NCI-H2029 (cell line): ENCODE measurements at regions not wholly inside any gene's neighbourhood (a gene's known extent, or its start where the extent isn't known, plus 50 kb on each side); places are given as distances from the start of the nearest gene placed in this dataset.
A peak's percentile ranks its signal among the peaks of the same experiment; 100 is the strongest.
"Not testable (repeated sequence)": the region's sequence is repeated elsewhere in the genome, so short reads cannot be mapped to it uniquely, and the experiment has no call there.

Experiments used
- DNase-seq: peaks from one replicate; lab custom pipeline; 2025; lab: John Stamatoyannopoulos, UW

DNA sequence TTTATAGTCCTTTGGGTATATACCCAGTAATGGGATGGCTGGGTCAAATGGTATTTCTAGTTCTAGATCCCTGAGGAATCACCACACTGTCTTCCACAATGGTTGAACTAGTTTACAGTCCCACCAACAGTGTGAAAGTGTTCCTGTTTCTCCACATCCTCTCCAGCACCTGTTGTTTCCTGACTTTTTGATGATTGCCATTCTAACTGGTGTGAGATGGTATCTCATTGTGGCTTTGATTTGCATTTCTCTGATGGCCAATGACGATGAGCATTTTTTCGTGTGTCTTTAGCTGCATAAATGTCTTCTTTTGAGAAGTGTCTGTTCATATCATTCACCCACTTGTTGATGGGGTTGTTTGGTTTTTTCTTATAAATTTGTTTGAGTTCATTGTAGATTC, 612.5 kb upstream of the SGCD start:
- not testable (repeated sequence) for DNase-seq

DNA sequence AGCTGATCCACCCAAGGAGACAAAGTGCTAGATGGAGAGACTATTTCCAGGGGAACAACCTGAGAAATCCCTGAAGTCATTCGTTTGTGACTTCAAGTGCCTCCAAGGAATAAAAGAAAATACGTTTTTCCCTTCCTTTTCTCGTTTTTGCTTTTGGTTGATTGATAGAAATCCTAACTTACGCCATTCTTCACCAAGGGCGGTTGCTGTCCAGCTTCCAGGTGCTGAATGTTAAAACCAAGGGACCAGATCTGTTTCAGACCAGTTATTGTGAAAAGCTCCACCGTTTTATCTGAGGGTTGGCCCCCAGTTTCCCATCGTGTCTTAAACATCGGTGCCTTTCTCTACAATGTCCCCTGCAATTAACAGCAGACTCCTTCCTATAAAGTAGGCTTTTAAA, 600.7 kb upstream of the SGCD start:
- no peak for DNase-seq

DNA sequence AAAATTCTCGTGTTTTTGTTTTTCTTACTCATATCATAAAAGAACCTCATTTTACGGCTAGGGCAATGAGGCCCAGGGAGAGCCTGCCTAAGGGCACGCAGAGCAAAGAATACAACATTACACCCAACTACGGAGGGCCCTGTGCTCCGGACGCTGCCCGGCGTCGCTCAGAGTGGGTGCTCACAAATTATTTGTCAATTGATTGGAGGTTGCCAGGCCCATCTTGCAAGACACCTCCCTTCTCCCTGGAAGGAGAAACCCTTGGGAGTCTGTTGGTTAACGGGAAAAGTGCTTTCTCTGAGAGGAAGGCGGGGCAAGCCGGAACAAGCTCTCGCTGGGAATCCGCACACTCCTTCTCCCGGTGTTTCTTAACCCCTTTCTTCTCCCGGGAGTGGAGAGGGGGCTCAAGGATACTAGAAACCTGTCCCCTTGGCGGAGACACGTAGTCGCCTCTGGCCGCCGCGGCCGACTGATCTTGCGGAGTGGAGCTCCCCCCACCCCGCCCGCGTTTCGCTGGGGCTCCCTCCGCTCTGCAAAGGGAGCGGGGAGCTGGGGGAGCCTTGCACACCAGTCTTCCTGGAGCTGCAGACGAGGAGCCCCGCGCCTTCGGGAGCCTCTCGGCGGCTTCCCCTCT, 599.3 kb upstream of the SGCD start:
- DNase-seq = no peak

DNA sequence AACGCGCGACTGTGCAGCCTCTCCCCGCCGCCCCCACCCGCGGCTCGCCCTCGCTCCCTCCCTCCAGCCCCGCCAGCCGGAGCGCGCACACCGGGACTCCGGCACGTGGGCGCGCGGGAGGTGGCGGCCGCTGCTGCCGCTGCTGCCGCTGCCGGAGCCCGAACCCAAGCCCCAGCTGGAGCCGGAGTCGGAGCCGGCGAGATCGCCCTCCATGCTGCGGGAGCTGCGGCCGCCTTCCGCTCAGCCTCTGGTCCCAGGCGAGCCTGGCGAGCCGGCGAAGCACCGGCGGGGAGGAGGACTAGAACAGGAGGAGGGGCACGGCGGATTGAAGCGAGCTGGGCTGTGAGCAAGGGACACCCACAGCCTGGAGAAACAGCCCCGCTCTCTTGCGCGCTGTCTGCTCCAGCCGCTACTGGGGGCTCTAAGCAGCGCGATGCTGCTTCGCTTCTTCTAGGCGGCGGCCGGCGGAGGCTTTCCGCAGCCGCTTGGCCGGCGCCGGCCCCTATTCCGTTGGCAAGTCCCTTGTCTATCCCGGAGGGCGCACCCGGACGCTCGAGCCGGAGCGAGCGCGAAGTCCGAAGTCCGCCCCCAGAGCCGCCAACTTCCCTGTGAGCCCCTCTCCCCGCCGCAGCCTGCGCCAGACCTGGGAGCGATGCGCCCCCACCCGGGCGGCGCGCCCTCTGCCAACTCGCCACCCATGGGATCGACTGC, 598.7 kb upstream of the SGCD start:
- DNase-seq = peak; percentile 59

DNA sequence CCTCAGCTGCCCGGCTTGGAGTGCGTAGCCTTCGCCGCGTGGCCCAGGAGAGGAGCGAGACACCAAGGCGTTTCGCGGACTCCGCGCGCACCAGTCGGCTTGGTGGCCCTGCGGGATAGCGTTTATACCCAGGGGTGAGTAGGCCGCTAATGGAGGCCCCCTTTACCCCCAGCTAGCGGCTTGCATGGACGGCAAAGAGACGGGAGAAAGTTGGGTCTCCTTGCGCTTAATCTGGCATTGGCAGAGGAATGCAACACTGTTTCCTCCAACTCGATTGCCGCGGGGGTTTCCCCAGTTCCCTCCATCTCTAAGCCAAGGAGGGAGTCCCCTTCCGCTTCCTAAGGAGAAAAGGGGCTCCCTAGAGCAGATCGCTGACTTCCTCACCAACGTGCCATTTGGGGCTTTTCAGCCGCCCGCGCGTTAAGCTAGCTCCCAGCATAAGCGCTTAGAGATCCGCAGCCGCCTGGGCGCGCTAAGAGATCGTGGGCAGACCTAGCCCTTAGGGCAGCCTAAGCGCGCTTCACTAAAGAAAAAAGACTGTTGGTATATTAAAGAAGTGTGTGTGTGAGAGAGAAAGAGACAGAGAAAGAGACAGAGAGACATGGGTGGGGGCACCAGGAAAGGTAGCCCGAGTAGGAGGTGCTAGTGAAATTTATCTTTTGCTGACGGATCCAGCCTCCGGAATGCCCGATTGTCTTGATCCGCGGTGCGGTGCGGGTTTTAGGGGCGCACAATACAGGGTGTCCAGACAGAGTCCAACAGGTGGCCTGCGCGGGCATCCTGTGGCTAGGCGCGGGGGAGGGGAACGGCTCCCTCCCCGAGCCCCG, 597.9 kb upstream of the SGCD start:
- DNase-seq = peak; percentile 34

DNA sequence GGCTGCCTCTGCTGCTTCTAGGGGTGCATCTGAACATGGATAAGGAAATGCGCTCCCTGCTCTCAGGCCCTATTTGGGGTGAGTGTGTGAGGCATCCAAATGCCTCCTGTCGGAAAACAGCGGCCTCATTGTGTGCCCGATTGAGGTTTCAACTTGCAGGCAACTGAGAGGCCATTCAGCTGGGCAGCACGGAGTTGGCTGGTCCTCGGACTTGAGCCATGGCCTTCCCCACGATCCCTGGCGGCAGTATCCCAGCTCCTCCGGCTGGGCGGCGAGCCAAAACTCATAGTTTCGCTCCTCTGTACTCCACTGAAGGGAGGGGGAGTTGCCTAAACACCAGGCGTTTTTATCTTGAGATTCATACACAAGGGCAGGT, 597.3 kb upstream of the SGCD start:
- DNase-seq = peak; percentile 33

DNA sequence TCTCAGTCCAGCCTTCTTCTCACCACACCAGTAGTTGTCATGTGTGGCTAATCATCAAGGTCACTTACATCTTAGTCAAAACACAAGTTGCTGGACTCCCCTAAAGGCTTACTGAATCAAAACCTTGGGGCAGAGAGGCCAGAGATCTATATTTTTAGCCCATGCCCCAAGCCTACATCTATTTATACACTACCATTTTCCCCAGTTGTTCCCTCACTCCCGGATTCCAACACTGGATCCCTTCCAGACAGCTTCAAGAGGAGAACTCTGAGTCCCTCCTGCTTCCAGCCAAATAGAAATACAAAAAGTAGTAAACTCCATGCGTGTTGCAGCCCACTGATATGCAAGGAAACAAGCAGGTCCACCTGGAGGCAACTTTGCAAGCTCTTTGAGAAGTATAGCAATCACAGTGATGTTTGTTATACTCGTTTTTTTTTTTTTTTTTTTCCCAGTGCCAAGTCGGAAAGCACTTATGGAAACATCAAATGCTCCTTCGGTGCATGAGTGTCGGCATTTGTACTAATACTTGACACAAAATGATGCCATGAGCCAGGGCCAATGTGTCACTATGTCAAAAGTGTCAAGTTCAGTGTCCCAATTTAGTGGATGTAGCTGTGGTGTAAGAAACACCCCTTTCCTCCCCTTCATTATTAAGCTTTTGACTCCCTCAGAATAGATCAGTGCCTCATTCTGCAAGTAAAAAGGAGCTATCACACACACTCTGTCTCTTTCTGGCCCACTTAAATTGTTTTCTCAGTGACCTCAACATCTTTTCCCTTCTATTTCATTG, 594.2 kb upstream of the SGCD start:
- DNase-seq = no peak

DNA sequence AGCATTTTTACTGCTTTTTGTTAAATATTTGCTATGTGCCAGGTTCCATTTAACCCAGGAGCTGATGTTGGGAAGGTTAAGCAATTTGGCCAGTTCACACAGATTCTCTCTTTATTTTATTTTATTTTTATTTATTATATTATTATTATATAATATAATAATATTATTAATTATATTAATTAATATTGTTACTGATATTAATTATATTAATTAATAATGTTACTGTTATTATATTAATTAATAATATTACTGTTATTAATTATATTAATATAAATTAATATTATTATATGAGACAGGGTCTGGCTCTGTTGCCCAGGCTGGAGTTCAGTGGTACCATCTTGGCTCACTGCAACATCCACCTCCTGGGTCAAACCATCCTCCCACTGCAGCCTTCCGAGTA, 593.0 kb upstream of the SGCD start:
- no peak for DNase-seq

DNA sequence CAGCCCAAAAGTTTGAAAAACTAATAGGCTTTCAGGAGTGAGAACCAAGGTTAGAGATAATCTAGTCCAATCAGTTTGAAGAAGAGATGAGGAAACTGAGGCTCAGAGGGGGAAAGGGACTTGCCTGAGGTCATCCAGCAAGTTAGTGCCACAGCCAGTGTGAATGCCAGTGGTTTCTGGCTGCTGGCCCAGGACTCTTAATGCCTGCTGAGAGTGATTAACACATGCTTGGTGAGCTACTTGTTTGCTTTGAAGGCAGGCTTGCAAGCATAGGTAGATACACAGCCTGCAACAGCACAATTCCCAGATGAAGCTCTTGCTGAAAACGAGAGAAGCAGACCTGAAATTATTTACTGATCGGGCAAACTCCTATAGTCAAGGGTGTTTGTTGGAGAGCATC, 591.6 kb upstream of the SGCD start:
- peak; percentile 81 for DNase-seq

DNA sequence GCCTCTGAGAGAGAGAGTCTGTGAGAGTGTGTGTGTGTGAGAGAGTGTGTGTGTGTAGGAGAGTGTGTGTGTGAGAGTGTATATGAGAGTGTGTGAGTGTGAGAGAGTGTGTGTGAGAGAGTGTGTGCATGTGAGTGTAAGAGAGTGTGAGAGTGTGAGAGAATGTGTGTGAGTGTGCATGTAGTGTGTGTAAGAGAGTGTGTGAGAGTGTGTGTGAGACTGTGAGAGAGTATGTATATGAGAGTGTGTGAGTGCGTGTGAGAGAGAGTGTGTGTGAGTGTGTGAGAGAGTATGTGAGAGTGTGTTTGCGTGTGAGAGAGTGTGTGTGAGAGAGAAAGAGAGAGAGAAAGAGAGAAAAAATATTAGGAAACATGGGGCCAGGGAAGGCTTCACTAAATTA, 588.3 kb upstream of the SGCD start:
- DNase-seq = no peak

DNA sequence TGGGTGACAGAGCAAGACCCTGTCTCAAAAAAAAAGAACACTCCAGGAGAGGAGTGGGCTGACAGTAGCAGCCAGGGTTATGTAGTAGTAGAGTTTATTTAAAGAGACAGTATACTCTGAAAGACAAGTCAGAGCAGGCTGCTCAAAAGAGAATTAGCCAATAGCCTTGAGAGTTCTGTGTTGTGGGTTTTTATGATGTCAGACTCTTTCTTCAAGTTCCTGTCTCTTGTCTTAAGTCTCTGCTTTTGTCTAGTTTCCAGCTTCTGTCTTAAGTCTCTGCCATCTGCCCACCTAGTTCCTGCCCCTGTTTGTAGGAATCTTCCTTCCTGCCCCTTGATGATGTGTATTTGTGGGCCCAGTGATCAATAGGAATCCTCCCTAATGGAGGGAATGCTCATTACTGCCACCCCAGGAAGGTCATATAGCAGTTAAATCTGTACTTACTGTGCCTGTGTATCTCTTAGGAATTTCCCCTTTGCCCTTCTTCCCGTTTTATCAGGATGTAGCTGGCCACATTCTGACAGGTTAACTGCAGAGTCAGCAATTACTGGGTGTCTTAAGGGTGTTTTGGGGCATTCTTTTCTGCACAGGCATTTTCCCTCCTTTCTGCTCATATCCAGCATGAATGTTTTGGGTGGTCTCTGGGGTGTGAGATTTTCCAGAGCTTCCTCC, 580.5 kb upstream of the SGCD start:
- DNase-seq = no peak

DNA sequence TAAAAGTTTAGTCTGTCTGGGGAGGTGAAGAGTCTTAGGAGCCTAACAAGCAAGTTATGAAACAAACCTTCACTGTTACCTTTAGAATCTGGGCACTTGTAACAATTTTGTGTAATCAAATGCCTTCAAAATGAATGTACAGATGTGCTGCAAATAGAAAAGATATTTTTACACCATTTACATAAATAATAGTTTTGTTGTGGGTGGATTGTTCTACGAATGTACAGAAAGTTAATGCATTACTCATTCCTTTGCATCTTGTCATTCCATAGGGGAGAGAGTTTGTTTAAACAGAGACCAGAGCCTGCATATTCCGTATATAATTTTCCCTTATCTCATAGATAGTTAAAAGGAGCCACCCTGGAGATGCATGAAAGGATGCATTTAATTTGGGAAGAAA, 576.9 kb upstream of the SGCD start:
- no peak for DNase-seq

DNA sequence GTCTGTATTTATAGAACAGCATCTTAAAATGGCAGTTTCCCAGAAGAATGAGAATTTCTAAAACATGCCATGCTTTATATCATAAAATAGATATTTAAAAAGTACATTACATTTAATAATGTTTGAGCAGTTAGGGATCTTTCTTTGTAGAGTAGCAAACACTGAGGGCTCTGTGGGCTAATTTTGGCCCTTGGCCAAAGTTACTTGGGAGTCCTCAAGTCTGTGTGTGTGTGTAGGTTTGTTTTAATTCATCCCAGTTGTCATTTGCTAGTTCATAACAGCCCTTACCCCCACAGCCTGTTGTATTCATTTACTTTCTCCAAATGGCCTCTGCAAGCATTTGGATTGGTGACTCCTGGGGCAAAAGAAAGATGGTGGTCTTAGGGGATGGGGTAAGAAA, 576.4 kb upstream of the SGCD start:
- DNase-seq = no peak

DNA sequence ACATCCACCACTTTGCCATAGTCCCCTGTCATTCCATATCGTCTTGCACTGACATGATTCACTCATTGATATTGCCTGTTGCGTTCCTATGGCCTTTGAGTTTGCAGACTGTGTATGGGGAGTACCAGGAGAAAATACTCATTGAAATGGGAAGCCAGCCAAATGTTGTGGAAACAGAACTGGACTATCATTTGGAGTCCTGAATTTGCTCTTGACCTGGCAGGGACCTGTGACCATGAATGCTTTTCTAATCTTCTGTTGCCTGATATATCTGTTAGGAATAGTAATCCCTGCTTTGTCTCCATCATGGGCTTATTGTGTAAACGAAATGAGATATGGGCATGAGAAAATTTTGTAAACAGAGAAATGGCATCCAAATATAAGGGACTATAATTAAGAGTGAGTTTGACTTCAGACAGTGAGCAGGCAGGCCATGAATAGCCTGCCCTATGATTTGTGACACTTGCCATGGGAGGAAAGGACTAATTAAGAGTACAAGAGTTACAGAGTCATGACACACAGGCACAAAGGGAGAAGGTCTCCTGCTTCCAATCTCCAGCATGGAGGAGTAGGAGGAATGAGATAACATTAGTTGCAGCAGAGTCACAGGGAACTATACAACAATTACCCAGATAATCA, 572.9 kb upstream of the SGCD start:
- DNase-seq = no peak

DNA sequence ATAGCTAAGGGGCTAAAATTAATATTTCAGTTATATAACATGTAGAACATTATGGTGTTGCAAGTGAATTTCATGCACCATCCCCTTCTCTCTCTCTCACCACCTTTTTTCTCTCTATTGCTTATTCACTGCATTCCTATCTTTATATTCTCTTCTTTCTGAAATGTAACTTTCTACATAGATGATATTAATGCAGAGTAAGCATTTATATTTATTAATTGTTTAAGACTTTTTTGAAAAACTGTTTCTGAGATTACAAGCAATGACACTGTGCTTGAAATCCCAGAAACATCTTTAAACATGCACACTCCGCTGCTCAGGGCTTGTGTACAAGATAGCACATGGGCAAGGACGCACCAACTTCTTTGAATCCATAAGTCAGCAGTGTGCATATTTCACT, 567.7 kb upstream of the SGCD start:
- no peak for DNase-seq

DNA sequence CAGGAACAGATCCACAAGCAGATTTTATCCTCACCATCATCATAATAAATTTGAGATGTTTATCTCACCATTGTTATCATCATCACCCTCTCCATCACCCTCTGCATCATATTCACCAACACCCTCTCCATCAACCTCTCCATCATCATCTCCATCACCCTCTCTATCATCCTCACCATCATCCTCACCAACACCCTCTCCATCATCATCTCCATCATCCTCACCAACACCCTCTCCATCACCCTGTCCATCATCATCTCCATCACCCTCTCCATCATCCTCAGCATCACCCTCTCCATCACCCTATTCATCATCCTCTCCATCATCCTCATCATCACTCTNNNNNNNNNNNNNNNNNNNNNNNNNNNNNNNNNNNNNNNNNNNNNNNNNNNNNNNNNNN, 567.0 kb upstream of the SGCD start:
- DNase-seq = no peak

DNA sequence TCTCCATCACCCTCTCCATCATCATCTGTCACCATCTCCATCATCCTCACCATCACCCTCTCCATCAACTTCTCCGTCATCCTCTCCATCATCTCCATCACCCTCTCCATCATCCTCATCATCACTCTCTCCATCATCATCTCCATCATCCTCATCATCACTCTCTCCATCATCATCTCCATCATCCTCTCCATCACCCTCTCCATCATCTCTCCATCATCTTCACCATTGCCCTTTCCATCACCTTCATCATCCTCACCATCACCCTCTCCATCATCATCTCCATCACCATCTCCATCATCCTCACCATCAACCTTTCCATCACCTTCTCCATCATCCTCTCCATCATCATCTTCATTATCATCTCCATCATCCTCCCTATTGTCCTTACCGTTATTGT, 565.5 kb upstream of the SGCD start:
- no peak for DNase-seq

DNA sequence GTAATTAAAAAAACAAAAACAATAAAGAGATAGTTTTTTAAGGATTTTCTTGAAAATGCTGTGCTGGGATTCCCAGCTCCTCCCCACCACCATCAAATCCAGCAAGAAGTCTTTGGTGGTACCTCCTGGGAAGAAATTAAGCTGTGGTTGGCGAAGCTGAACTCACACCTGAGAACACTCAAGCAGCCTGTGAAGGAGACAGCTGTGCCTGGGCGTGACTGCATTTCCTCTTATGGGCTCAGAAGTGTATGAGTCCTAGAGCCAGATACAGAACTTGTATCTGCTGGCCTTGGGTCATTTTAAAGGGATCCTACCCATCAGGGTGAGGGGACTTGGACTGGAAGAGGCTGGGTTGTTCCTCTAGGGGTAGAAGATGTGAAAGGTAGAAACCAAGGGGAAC, 561.2 kb upstream of the SGCD start:
- no peak for DNase-seq

DNA sequence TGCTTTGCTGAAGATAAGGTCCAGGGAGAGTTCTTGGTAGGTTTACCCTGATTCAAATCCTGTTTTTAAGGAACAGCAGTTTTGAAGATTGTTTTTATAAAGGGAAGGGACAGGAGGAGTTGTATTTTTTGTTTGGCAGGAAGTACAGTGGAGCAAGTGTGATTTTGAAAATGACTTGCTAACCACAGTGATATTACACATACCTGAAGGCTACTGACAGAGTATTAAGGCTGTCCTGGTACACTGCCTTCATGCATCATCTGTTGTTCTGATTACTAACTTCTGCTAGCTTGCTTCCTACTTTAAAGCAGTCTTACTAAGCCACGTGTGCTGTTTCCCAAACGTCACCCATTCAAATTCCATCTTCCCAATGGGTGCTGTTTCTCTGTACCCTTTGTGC, 559.5 kb upstream of the SGCD start:
- no peak for DNase-seq

DNA sequence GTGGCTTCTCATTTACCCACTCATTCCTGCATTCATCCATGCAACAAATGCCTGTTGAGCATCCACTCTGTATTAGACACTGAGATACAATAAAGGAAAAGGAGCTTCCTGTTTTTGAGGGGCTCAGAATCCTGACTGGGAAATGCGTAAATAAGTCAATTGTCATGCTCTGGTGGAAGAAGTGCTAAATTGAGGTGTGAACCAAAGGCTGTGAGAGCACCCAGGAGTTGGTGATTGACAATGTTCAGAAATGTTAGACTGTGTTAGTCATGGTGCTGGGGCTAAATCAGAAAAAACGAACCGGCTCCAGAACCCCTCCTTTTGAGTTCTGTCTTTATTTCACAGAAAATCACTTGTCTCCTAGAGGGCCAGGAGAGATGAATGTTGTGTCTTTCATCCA, 558.6 kb upstream of the SGCD start:
- no peak for DNase-seq

DNA sequence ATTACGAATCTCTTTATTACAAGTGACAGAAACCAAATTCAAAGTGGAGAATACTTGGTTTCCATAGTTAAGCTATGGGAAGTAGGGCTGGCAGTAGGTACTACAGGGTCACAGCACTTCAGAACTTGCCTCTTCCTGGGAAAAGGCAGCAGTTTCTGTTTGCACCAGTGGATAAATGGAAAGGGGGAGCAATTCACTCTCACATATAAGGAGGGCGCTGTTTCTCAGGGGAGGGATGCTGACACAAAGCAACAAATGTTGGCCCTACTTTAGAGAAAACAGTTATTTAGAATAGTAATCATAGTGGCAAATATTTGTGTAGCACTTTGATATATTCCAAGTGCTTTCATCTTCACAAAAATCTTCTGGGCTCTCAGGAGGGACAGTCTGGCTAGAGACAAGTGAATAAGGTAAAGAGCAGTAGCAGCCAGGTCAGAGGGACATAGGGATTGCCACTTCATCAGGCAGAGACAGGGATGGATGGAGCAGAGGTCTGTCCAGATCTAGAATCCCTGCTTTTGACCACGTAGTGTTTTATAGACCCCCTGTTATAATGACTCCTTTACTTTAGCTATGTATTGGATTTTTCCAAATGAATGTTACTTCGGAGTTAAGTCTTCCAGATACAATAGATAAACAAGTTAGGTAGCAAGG, 554.8 kb upstream of the SGCD start:
- no peak for DNase-seq
